ENCODE measurements at regions not wholly inside any gene's neighbourhood (a gene's known extent, or its start where the extent isn't known, plus 50 kb on each side); places are given as distances from the start of the nearest gene placed in this dataset.

- Histone ChIP-seq H2BK15ac (ENCODE audit: low read depth, low read length) (no peak overlapping the region), H3K4me2 (ENCODE audit: insufficient read depth, insufficient read length, low read length) (no peak overlapping the region), H3K56ac (ENCODE audit: insufficient read length, low read depth, low read length) (no peak overlapping the region), H3K79me2 (ENCODE audit: insufficient read depth, low read length) (no peaks in the 10 kb centered on the region), H4K8ac (replicated peaks; ENCODE audit: insufficient read length, low read depth, low read length) (no peak overlapping the region), H3K18ac (ENCODE audit: insufficient read length, low read depth, low read length) (no peak overlapping the region), H2AFZ (ENCODE audit: low read length) (no peak overlapping the region), H2AK5ac (ENCODE audit: insufficient read length, low read length) (no peak overlapping the region), H3T11ph (ENCODE audit: low read length) (no peak overlapping the region), H3K9ac (ENCODE audit: extremely low read depth, insufficient read length, low read length) (no peak overlapping the region), H3K23me2 (ENCODE audit: insufficient read length, low read depth, low read length, poor library complexity, severe bottlenecking) (no peaks in the 10 kb centered on the region), H2BK120ac (ENCODE audit: low read depth, low read length, poor library complexity, severe bottlenecking) (no peak overlapping the region), H3K4ac (ENCODE audit: low read depth, low read length) (no peak overlapping the region), H2BK20ac (ENCODE audit: low read depth, low read length, poor library complexity, severe bottlenecking) (no peak overlapping the region), H3K9me3 (ENCODE audit: control insufficient read depth, low read depth, low read length) (no peaks in the 10 kb centered on the region), H3K27me3 (ENCODE audit: insufficient read depth, low read length) (no peaks in the 10 kb centered on the region), H2BK12ac (ENCODE audit: insufficient read length, low read depth, low read length) (no peak overlapping the region), H3K79me1 (ENCODE audit: insufficient read depth, low read depth, low read length, poor library complexity, severe bottlenecking) (no peaks in the 10 kb centered on the region), H3K23ac (ENCODE audit: insufficient read length, low read depth, low read length) (no peak overlapping the region), H4K20me1 (ENCODE audit: control insufficient read depth, insufficient read depth, insufficient read length) (no peaks in the 10 kb centered on the region), H2BK5ac (ENCODE audit: insufficient read length, low read length) (no peak overlapping the region), H4K5ac (ENCODE audit: insufficient read length, low read depth, low read length) (no peak overlapping the region), H3K27ac (ENCODE audit: insufficient read length, low read depth, low read length) (no peak overlapping the region), H3K4me1 (ENCODE audit: insufficient read depth, low read length) (no peaks in the 10 kb centered on the region), H3K14ac (ENCODE audit: insufficient read depth, low read length) (no peak overlapping the region), H4K91ac (ENCODE audit: insufficient read length, low read depth, low read length) (no peak overlapping the region)
- no peaks in the 10 kb centered on the region for H3K4me1 Mint-ChIP-seq
- H3K4me3 Mint-ChIP-seq, result no peak overlapping the region
- no peak for TF ChIP-seq CTCF (conservative IDR thresholded peaks at IDR 0.05)
- peaks cover 2 to 5% (median 3%) of the 10 kb centered on the region in 3 experiments; a peak in 3 of 7 replicates for H3K36me3 Mint-ChIP-seq (ENCODE audit: insufficient read depth in 1 of 3, low read depth in 3 of 3)
- DNase-seq, result no peak
- no peak overlapping the region for H3K27ac Mint-ChIP-seq
- no CpG with 5 or more reads among the region's 2 CpGs for WGBS (ENCODE audit: extremely low coverage, insufficient read length, low lambda C conversion rate)
- H3K9me3 Mint-ChIP-seq, result peaks cover 6% of the 10 kb centered on the region in 2 experiments; a peak in 3 of 5 replicates
- no peaks in the 10 kb centered on the region for H3K27me3 Mint-ChIP-seq (ENCODE audit: low read depth)
Observed at GRCh38 chr6:48979806-48980205, 483.2 kb downstream of the MMUT start.

Measured in H9 (cell line).